Hepatocyte (in vitro differentiated cells): ENCODE measurements at regions not wholly inside any gene's neighbourhood (a gene's known extent, or its start where the extent isn't known, plus 50 kb on each side); places are given as distances from the start of the nearest gene placed in this dataset.

Experiments used
- EZH2 ChIP-seq: fragments of 200-600 bp; sonication (generic); IDR thresholded peaks from 2 replicates; pipeline ENCODE4 v1.6.1; 2016; ENCODE audit warnings: antibody characterized with exemption, mild to moderate bottlenecking, borderline replicate concordance
- EZH2phosphoT487 ChIP-seq: fragments of 200-600 bp; sonication (generic); IDR thresholded peaks from one replicate; pipeline ENCODE4 v1.6.1; 2018; ENCODE audit warnings: antibody characterized with exemption, mild to moderate bottlenecking, low read depth, moderate library complexity; ENCODE audit not compliant: unreplicated experiment, severe bottlenecking
- TF ChIP-seq, protein P1 (sequence below): fragments of 200-600 bp; sonication (generic); IDR thresholded peaks from 2 replicates; pipeline ENCODE4 v1.5.1; 2016; ENCODE audit warnings: antibody characterized with exemption, mild to moderate bottlenecking; ENCODE audit not compliant: poor library complexity

DNA sequence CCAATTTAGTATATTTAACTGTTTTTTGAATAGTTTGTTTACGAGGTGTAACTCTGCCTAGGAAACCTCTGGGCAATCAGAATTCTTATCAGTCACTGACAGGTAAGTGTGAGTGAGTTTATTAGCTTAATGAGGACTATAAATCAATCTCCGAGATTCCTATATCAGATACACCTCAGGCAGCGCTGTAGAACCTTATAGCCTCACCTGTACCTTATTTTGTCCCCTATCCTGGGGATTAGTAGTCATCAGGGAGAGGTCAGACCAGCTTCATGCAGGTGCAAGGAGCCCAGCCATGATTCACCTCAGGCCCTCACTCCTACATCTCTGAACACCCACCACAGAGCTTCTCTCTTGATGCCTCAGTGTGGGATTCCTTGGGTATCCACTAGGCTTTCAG lies 256.0 kb downstream of the KTN1 start:
- TF ChIP-seq, protein P1, sequence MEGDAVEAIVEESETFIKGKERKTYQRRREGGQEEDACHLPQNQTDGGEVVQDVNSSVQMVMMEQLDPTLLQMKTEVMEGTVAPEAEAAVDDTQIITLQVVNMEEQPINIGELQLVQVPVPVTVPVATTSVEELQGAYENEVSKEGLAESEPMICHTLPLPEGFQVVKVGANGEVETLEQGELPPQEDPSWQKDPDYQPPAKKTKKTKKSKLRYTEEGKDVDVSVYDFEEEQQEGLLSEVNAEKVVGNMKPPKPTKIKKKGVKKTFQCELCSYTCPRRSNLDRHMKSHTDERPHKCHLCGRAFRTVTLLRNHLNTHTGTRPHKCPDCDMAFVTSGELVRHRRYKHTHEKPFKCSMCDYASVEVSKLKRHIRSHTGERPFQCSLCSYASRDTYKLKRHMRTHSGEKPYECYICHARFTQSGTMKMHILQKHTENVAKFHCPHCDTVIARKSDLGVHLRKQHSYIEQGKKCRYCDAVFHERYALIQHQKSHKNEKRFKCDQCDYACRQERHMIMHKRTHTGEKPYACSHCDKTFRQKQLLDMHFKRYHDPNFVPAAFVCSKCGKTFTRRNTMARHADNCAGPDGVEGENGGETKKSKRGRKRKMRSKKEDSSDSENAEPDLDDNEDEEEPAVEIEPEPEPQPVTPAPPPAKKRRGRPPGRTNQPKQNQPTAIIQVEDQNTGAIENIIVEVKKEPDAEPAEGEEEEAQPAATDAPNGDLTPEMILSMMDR, result no peak
- TF ChIP-seq EZH2 (no peak), EZH2phosphoT487 (no peak)
